Right atrium auricular region (tissue), 2 donors: ENCODE measurements at regions not wholly inside any gene's neighbourhood (a gene's known extent, or its start where the extent isn't known, plus 50 kb on each side); places are given as distances from the start of the nearest gene placed in this dataset.
"Not testable (repeated sequence)": the region's sequence is repeated elsewhere in the genome, so short reads cannot be mapped to it uniquely, and the experiment has no call there.

ENCODE experiments used
- DNase-seq: peaks from one replicate; pipeline ENCODE4 v3.0.0-alpha.2; 2019; ENCODE audit warnings: low spot score
- H3K27ac ChIP-seq, 2 donors: fragments of 200-600 bp; sonication (generic); 1 replicate in 1 of 2; 2 replicates in 1 of 2; pipeline ENCODE4 v1.5.1; 2016 to 2019
- H3K27me3 ChIP-seq, 2 donors: fragments of 200-600 bp; sonication (generic); one replicate each; pipeline versions ENCODE4 v1.5.1 to v1.6.0; 2017 to 2019
- H3K36me3 ChIP-seq: fragments of 200-600 bp; sonication (generic); one replicate; pipeline ENCODE4 v1.5.1; 2016
- H3K4me1 ChIP-seq, 2 donors: fragments of 200-600 bp; sonication (generic); one replicate each; pipeline versions ENCODE4 v1.5.1 to v1.6.0; 2017 to 2019
- H3K4me3 ChIP-seq, 2 donors: fragments of 200-600 bp; sonication (generic); 1 replicate in 1 of 2; 2 replicates in 1 of 2; pipeline ENCODE4 v1.5.1; 2017 to 2019; ENCODE audit warnings: mild to moderate bottlenecking in 1 of 2, moderate library complexity in 1 of 2
- H3K9me3 ChIP-seq, 2 donors: fragments of 200-600 bp; sonication (generic); one replicate each; pipeline ENCODE4 v1.5.1; 2019
- CTCF ChIP-seq, 2 donors: fragments of 200-600 bp; sonication (generic); IDR thresholded peaks; one replicate each; pipeline ENCODE4 v1.5.1; 2019; ENCODE audit warnings: antibody characterized with exemption in 2 of 2

- no peak overlapping the region for H3K27ac ChIP-seq
- no peak for TF ChIP-seq CTCF (IDR thresholded peaks at IDR 0.05)
- no peak overlapping the region for H3K4me3 ChIP-seq
- DNase-seq = no peak
- H3K4me1 ChIP-seq = no peaks in the 10 kb centered on the region
- peaks cover 0 to 6% of the 10 kb centered on the region in 2 donors for H3K9me3 ChIP-seq
- no peaks in the 10 kb centered on the region for H3K27me3 ChIP-seq
- H3K36me3 ChIP-seq = no peaks in the 10 kb centered on the region
Measured at GRCh38 chr2:139556789-139557188, 776.6 kb upstream of the NXPH2 start.

- Histone ChIP-seq H3K36me3 (no peaks in the 10 kb centered on the region), H3K4me3 (no peak overlapping the region), H3K27me3 (no peaks in the 10 kb centered on the region), H3K9me3 (peaks cover 0 to 6% of the 10 kb centered on the region in 2 donors), H3K4me1 (no peaks in the 10 kb centered on the region), H3K27ac (no peak overlapping the region)
- TF ChIP-seq CTCF (IDR thresholded peaks at IDR 0.05) = no peak
- no peak for DNase-seq
Measured at GRCh38 chr2:139550873-139551272, 770.7 kb upstream of the NXPH2 start.

- H3K4me3 ChIP-seq = no peak overlapping the region
- no peaks in the 10 kb centered on the region for H3K27me3 ChIP-seq
- H3K9me3 ChIP-seq = peaks cover 0 to 6% of the 10 kb centered on the region in 2 donors
- no peaks in the 10 kb centered on the region for H3K4me1 ChIP-seq
- no peak for DNase-seq
- no peaks in the 10 kb centered on the region for H3K36me3 ChIP-seq
- TF ChIP-seq CTCF (IDR thresholded peaks at IDR 0.05) = no peak
- no peak overlapping the region for H3K27ac ChIP-seq
Measured at GRCh38 chr2:139550341-139550740, 770.2 kb upstream of the NXPH2 start.

GRCh38 chr2:139544186-139544851, 764.1 kb upstream of the NXPH2 start:
- Histone ChIP-seq H3K4me3 (no peak overlapping the region), H3K27me3 (no peaks in the 10 kb centered on the region), H3K27ac (no peak overlapping the region), H3K9me3 (no peaks in the 10 kb centered on the region), H3K4me1 (no peaks in the 10 kb centered on the region), H3K36me3 (no peaks in the 10 kb centered on the region)
- DNase-seq = no peak
- TF ChIP-seq CTCF (IDR thresholded peaks at IDR 0.05) = no peak

- not testable (repeated sequence) for H3K9me3 ChIP-seq, H3K4me1 ChIP-seq, H3K36me3 ChIP-seq, H3K27ac ChIP-seq, H3K4me3 ChIP-seq, DNase-seq, H3K27me3 ChIP-seq
Measured at GRCh38 chr2:139538332-139539020, 758.3 kb upstream of the NXPH2 start.

DNA sequence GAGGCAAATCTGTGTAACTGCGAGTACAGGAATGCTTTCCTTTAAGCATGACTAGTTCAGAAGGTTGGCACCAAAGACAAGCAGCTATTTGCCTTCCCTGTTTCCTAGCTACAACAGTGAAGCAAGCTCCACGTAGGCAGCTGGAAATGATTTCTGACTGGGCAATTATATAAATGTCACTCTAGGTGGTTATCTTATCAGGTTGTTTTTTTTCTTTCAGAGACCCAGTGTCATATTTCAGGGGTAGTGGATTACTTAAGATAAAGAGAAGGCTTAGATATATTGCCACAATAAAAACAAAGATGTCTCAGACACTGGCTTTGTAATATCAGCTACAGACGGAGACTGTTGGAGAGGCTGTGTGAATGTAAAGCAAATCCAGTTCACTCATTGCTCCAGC, 748.9 kb upstream of the NXPH2 start:
- H3K9me3 ChIP-seq = no peaks in the 10 kb centered on the region
- no peak for TF ChIP-seq CTCF (IDR thresholded peaks at IDR 0.05)
- no peak for DNase-seq

More for the DNA sequence above, 748.9 kb upstream of the NXPH2 start:
- Histone ChIP-seq H3K36me3 (no peaks in the 10 kb centered on the region), H3K27me3 (no peaks in the 10 kb centered on the region), H3K27ac (no peak overlapping the region), H3K4me1 (no peaks in the 10 kb centered on the region), H3K4me3 (no peak overlapping the region)
